ENCODE measurements at regions not wholly inside any gene's neighbourhood (a gene's known extent, or its start where the extent isn't known, plus 50 kb on each side); places are given as distances from the start of the nearest gene placed in this dataset.

- no peak overlapping the region for H3K4me2 ChIP-seq (ENCODE audit: low read depth, low read length)
- no peaks in the 10 kb centered on the region for H4K20me1 ChIP-seq (ENCODE audit: insufficient read depth, low read length)
- ChIA-PET POLR2A (no interaction called here), CTCF (ENCODE audit: low intra/inter-chr PET ratio, low total read pairs) (no interaction called here)
- BruUV-seq (replicated peaks) = no TSS peak
- H2AFZ ChIP-seq (ENCODE audit: low read length) = no peak overlapping the region
- in situ Hi-C loops (cut with HindIII; ENCODE audit: extremely low pct_ligation_motif_present, low pct_unique_long_range_greater_than_20kb) = no loop called here
- DNase-seq (ENCODE audit: low spot score) = no peak
- 0% methylated on average over 3 of the region's 3 CpGs for WGBS (ENCODE audit: low lambda C conversion rate)
- H3K36me3 ChIP-seq (replicated peaks in 1 of 2; ENCODE audit: control insufficient read depth in 1 of 2, insufficient read depth in 2 of 2, low read length in 2 of 2) = no peaks in the 10 kb centered on the region
- H3K79me2 ChIP-seq (ENCODE audit: insufficient read depth, low read length) = no peaks in the 10 kb centered on the region
- no peaks in the 10 kb centered on the region for H3K9me3 ChIP-seq (ENCODE audit: low read length)
- no peak overlapping the region for H3K4me3 ChIP-seq (replicated peaks in 1 of 3; ENCODE audit: insufficient read depth in 1 of 3, low read depth in 2 of 3, low read length in 3 of 3)
- H3K9ac ChIP-seq (ENCODE audit: insufficient read depth, low read depth, low read length) = no peak overlapping the region
- no peak overlapping the region for H3K27ac ChIP-seq (ENCODE audit: extremely low read length, insufficient read depth, low read length)
- no peak for FAIRE-seq
- intact Hi-C loops (cut with micrococcal nuclease; ENCODE audit: unreplicated experiment) = no loop called here
- no peaks in the 10 kb centered on the region; a peak in 1 of 5 replicates for H3K27me3 ChIP-seq (ENCODE audit: control insufficient read depth in 1 of 2, insufficient read depth in 2 of 2, low read length in 2 of 2)
- no peak for ATAC-seq
- H3K4me1 ChIP-seq (ENCODE audit: insufficient read depth, low read length) = no peaks in the 10 kb centered on the region
- TF ChIP-seq ZNF549 (CRISPR knock-in tag; IDR thresholded peaks at IDR 0.05) (no peak), ATF2 (CRISPR knock-in tag; IDR thresholded peaks at IDR 0.05) (no peak), NR2F6 (IDR thresholded peaks at IDR 0.05) (no peak), NR2F6 (CRISPR knock-in tag; IDR thresholded peaks at IDR 0.05) (no peak), ZNF234 (CRISPR knock-in tag; conservative IDR thresholded peaks at IDR 0.05) (no peak), ZNF12 (CRISPR knock-in tag; IDR thresholded peaks at IDR 0.05) (no peak), PRDM4 (CRISPR knock-in tag; IDR thresholded peaks at IDR 0.05; ENCODE audit: borderline replicate concordance) (no peak), IRX3 (CRISPR knock-in tag; IDR thresholded peaks at IDR 0.05; ENCODE audit: borderline replicate concordance, low read depth) (no peak), ISL2 (CRISPR knock-in tag; IDR thresholded peaks at IDR 0.05) (no peak), FOXA3 (CRISPR knock-in tag; IDR thresholded peaks at IDR 0.05) (no peak), EP300 (IDR thresholded peaks at IDR 0.05; ENCODE audit: low read depth in 2 of 2, low read length in 2 of 2) (no peak), EP300 (CRISPR knock-in tag; IDR thresholded peaks at IDR 0.05; ENCODE audit: borderline replicate concordance) (no peak), ZBTB4 (CRISPR knock-in tag; IDR thresholded peaks at IDR 0.05; ENCODE audit: borderline replicate concordance) (no peak), ZNF382 (CRISPR knock-in tag; IDR thresholded peaks at IDR 0.05; ENCODE audit: borderline replicate concordance) (no peak), ZSCAN21 (CRISPR knock-in tag; IDR thresholded peaks at IDR 0.05; ENCODE audit: borderline replicate concordance) (no peak), HHEX (CRISPR knock-in tag; IDR thresholded peaks at IDR 0.05) (no peak), PAX8 (CRISPR knock-in tag; IDR thresholded peaks at IDR 0.05; ENCODE audit: borderline replicate concordance) (no peak), ZNF766 (CRISPR knock-in tag; IDR thresholded peaks at IDR 0.05; ENCODE audit: borderline replicate concordance) (no peak)
- TF ChIP-seq, protein P1, sequence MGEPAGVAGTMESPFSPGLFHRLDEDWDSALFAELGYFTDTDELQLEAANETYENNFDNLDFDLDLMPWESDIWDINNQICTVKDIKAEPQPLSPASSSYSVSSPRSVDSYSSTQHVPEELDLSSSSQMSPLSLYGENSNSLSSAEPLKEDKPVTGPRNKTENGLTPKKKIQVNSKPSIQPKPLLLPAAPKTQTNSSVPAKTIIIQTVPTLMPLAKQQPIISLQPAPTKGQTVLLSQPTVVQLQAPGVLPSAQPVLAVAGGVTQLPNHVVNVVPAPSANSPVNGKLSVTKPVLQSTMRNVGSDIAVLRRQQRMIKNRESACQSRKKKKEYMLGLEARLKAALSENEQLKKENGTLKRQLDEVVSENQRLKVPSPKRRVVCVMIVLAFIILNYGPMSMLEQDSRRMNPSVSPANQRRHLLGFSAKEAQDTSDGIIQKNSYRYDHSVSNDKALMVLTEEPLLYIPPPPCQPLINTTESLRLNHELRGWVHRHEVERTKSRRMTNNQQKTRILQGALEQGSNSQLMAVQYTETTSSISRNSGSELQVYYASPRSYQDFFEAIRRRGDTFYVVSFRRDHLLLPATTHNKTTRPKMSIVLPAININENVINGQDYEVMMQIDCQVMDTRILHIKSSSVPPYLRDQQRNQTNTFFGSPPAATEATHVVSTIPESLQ (CRISPR knock-in tag; conservative IDR thresholded peaks at IDR 0.05) = no peak
Observed at GRCh38 chr4:108276690-108277089, 108.0 kb upstream of the LEF1 start.
